Urinary bladder (tissue), 3 donors: ENCODE measurements at regions not wholly inside any gene's neighbourhood (a gene's known extent, or its start where the extent isn't known, plus 50 kb on each side); places are given as distances from the start of the nearest gene placed in this dataset.

ENCODE experiments used
- DNase-seq: peaks from one replicate; pipeline ENCODE4 v3.0.0-alpha.2; 2015; ENCODE audit errors: extremely low spot score
- H3K27ac ChIP-seq: one replicate; pipeline ENCODE4 v1.5.1; 2013; ENCODE audit warnings: low read depth, mild to moderate bottlenecking, moderate library complexity
- H3K36me3 ChIP-seq: one replicate; pipeline ENCODE4 v1.6.1; 2013; ENCODE audit warnings: mild to moderate bottlenecking, moderate library complexity; ENCODE audit not compliant: insufficient read depth
- H3K4me1 ChIP-seq: one replicate; pipeline ENCODE4 v1.6.1; 2013; ENCODE audit warnings: mild to moderate bottlenecking, moderate library complexity; ENCODE audit not compliant: insufficient read depth
- H3K4me3 ChIP-seq: one replicate; pipeline ENCODE4 v1.5.1; 2013; ENCODE audit warnings: low read depth, low read length
- WGBS: extraction: QIAGEN DNeasy Blood & Tissue Kit; methylation state at CpG from one replicate; pipeline ENCODE4 v1.1.7; 2013; 5-methylcytosine and 5-hydroxymethylcytosine counted together
- donor health status: healthy with polysubstance abuse.
- donor health status: healthy.

DNA sequence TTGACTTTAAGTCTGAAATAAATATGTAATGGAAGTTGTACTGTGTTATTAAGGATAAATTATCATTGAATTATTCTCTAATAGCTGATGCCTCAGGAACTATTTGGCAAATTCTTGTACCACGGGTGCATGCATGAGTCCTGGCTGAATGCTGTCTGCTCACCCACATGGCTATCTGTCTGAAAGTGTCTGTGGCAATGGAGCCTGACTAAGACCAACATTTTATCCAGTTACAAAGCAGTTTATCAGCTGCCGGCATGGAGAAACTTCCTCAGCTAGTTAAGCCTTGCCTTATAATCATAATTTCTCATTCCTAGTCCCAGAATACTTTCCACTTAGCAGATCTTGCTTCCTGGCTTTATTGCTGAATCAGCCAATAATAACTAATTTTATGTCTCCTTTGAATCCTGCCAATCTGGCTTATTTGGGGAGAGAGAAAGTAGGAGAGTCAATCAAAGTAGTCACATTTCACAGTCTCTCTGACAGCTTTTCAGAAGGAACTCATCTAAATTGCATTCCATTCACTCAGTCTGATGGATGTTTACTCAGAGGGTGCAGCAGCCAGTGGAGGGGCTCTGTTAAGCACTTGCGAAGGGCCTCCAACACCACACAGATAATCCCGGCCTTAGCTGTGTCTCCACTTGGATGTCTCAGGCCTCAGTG, 280.6 kb upstream of the CLEC14A start:
- H3K4me1 ChIP-seq: no peaks in the 10 kb centered on the region
- DNase-seq: no peak
- no peak overlapping the region for H3K27ac ChIP-seq
- WGBS: 47% methylated on average over 4 of the region's 4 CpGs
- H3K36me3 ChIP-seq: no peaks in the 10 kb centered on the region
- H3K4me3 ChIP-seq: no peak overlapping the region

DNA sequence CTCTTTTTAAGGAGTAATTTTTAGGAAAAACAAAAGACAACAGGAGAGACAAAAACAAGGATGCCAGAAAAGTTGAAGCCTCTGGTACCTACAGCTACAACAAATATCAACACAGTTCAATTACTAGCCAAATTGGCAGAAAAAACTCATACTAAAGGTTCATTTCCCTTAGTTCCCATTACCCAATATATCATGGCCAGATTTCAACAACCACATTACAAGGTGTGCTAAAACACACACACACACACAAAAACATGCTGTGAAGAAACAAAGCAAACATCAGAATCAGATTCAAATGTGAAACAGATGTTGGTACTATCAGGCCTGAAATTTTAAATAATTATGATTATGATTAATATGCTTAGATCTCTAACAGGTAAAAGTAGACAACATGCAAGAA, 272.7 kb upstream of the CLEC14A start:
- no peak overlapping the region for H3K27ac ChIP-seq
- H3K4me1 ChIP-seq: no peaks in the 10 kb centered on the region
- no peak for DNase-seq
- H3K36me3 ChIP-seq: no peaks in the 10 kb centered on the region
- no peak overlapping the region for H3K4me3 ChIP-seq

DNA sequence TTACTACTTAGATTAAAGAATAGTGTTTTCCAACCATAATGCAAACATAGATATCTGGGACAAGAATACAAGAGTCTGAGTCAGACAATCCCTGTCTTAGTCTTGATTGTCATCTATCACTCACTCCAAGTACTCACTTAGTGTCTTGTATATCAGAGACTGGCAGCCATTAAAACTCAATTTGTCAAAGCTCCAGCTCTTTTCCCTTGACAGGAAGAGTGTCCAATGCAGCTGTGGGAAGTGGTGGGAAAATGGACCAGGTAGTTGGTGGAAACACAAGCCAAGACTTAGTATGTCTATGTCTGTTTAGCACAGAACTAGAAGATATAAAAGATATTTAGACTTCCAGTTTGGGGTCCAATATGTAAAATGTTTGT, 271.6 kb upstream of the CLEC14A start:
- no peak for DNase-seq

DNA sequence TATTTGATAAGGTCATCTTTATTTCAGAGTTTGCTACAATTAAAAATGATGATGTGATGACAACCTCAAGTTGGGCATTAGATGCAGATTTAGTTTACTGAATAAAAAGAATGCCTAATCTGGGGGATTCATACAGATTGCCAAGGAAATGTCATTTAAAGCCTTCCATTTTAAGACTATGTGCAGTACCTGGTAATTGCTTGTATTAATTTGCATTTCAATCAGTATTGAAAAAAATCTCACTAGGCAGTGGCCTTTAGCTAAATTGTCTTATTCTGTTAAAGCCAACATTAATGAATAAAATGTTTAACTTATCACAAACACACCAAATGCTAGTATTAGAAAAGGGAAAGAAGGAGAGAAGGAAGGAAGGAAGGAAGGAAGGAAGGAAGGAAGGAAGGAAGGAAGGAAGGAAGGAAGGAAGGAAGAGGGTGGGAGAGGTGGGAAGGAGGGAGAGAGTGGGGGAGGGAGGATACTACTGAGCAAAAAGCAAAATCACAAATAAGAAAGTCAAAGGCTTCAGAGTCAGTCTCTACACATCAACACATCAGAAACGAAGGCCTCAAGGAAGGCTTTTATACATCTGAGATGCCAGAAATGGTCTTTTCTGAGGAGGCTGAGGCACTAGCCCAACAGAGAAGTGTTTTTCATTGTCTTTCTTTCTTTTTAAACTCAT, 271.1 kb upstream of the CLEC14A start:
- no peaks in the 10 kb centered on the region for H3K4me1 ChIP-seq

More for the DNA sequence above, 271.6 kb upstream of the CLEC14A start:
- no peaks in the 10 kb centered on the region for H3K4me1 ChIP-seq
- no peak overlapping the region for H3K27ac ChIP-seq
- no peaks in the 10 kb centered on the region for H3K36me3 ChIP-seq
- H3K4me3 ChIP-seq: no peak overlapping the region

DNA sequence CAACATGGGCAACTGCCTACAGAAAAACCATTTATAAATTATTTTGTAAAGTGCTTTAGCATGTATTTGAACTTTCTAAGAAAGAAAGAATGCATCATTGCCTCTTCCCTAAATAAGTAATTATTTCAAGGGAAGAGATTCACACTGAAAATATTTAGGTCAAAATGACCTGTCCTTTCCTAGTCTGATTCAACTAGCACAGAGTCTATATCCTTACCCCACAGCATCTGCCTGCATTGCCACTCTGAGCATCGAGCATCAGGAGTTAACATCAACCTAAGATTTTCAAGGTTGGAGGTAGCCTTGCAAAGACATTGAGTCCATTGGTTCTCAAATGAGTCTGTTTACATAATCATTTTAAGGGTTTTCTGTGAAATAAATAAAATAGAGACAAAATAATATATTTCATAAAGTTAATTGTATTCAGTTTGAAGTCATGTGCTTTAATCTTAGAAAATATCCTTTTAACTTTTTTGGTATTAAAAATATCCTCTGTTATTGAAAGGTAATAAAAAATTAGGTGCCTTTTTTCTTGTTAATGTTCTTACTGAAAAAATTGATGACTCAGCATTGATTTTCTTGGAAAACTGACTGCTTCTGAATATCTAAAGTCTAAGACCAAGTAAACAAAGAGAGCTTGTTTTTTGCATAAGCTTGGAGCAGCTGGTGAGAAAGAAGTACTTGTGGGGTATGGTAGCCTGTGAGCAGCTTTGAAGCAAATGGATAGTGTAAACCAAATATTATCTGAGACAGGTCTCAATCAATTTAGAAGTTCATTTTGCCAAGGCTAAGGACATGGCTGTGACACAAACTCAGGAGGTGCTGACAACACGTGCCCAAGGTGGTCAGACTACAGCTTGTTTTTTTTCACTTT, 269.0 kb upstream of the CLEC14A start:
- no peak overlapping the region for H3K4me3 ChIP-seq
- 69% methylated on average over 2 of the region's 2 CpGs for WGBS
- no peak for DNase-seq
- no peak overlapping the region for H3K27ac ChIP-seq
- H3K4me1 ChIP-seq: no peaks in the 10 kb centered on the region
- no peaks in the 10 kb centered on the region for H3K36me3 ChIP-seq

More for the DNA sequence above, 271.1 kb upstream of the CLEC14A start:
- no peak for DNase-seq
- no peaks in the 10 kb centered on the region for H3K36me3 ChIP-seq
- WGBS: 91% methylated on average over 1 of the region's 1 CpG
- no peak overlapping the region for H3K27ac ChIP-seq
- no peak overlapping the region for H3K4me3 ChIP-seq

DNA sequence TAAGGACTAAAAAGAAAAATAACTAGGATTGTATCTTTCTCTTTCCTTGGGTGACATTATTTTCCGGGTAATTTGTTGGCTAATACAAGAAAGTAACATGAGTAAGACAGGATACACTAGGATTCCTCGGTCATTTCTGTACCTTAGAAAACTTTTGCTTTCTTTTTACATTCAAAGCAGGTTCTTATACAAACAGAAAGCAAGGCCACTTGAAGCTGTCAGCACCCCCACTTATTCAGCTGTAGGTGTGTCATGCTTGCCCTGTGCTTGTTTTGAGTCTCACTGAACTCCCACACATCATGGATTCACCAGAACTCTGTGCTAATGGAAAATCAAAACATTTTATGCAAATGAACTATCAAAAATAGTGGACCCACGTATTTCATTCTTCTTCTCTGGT, 266.8 kb upstream of the CLEC14A start:
- WGBS: 78% methylated on average over 3 of the region's 3 CpGs
- Histone ChIP-seq H3K4me1 (no peaks in the 10 kb centered on the region), H3K4me3 (no peak overlapping the region), H3K27ac (no peak overlapping the region), H3K36me3 (no peaks in the 10 kb centered on the region)
- DNase-seq: no peak

DNA sequence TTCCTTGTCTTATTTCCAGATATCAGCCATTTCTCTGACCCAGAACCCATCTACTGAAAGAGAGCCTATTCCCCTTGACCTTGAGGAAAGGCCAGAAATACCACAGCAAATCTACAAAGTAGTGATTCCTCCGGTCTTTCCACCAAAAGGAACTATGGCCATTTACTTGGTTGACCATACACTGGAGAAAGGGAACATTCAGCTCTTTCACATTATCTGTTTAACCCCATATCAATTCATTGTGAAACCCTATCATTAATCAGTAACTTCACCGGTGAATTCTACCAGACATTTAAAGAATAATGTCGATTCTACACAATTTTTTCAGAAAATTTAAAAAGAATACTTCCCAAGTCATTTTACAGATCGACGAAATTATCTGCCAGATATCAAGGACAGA, 265.7 kb upstream of the CLEC14A start:
- H3K36me3 ChIP-seq: no peaks in the 10 kb centered on the region
- H3K27ac ChIP-seq: no peak overlapping the region
- no peak overlapping the region for H3K4me3 ChIP-seq
- WGBS: 93% methylated on average over 5 of the region's 5 CpGs
- no peak for DNase-seq
- no peaks in the 10 kb centered on the region for H3K4me1 ChIP-seq

DNA sequence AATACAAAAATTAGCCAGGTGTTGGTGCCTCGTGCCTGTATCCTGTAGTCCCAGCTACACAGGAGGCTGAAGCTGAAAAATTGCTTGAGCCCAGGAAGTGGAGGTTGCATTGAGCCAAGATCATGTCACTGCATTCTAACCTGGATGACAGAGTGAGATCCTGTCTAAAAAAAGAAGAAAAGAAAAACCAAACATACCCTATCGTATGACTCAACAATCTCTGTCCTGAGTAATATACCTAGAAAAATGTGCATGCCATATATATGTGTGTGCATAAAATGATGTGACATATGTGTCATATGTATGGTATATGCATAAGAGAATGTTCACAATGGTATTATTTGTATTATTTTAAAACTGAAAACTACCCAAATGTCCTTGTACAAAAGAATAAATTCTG, 261.5 kb upstream of the CLEC14A start:
- H3K4me3 ChIP-seq: no peak overlapping the region
- no peaks in the 10 kb centered on the region for H3K4me1 ChIP-seq
- H3K36me3 ChIP-seq: no peaks in the 10 kb centered on the region
- DNase-seq: no peak
- 86% methylated on average over 2 of the region's 2 CpGs for WGBS
- H3K27ac ChIP-seq: no peak overlapping the region

DNA sequence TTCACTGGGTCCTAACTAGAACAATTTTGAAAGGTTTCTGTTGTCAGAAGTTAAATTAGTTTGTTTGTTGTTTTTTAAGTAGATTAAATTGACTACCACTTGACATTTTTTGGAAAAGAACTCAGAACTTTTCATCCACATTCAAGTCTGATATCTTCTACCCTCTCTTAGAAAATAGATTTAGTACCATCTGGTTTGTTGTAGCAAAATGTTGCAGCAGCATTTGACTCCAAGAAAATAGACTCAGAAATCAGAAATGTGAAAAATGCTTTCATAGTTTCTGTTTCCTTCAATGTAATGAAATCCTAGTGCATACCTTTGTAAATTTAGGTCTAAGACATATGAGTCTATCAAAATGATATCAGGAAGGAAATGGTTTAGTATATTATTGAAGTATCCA, 256.3 kb upstream of the CLEC14A start:
- Histone ChIP-seq H3K36me3 (no peaks in the 10 kb centered on the region), H3K27ac (no peak overlapping the region), H3K4me3 (no peak overlapping the region), H3K4me1 (no peaks in the 10 kb centered on the region)
- no peak for DNase-seq

DNA sequence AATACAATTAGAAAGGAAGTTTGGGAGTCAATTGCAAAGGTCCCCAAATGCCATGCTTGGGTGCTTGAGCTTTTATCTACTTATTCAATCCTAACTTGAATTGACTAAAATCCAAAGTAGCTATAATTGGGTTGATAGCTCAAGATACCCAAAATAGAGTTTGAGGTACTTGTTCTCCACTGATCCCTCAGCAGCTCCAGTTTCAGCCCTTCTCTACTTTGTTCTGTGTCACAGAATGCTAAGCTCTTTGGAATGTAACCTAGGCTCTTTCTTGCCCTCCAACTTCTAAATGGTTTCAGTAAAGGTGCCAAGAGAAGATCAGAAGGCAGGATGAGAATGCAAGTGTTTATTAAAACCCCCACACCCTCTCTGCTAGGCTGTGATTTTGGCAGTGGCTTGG, 251.4 kb upstream of the CLEC14A start:
- Histone ChIP-seq H3K36me3 (no peaks in the 10 kb centered on the region), H3K4me3 (no peak overlapping the region), H3K4me1 (no peaks in the 10 kb centered on the region), H3K27ac (no peak overlapping the region)
- DNase-seq: no peak

DNA sequence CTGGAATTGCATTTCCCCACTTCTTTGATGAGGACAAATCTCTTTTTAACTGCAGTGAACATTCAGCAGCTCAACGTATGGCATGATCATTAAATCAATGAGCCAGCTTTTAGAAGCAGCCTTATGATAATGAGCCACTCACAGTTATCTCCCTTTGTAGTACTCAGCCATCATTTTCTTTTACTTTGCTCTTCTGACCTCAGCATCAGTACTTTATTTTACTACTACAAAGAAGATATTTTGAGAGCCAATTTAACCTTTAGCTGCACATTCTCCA, 250.0 kb upstream of the CLEC14A start:
- Histone ChIP-seq H3K36me3 (no peaks in the 10 kb centered on the region), H3K4me1 (no peaks in the 10 kb centered on the region), H3K27ac (no peak overlapping the region), H3K4me3 (no peak overlapping the region)
- no peak for DNase-seq
- 9% methylated on average over 1 of the region's 1 CpG for WGBS

DNA sequence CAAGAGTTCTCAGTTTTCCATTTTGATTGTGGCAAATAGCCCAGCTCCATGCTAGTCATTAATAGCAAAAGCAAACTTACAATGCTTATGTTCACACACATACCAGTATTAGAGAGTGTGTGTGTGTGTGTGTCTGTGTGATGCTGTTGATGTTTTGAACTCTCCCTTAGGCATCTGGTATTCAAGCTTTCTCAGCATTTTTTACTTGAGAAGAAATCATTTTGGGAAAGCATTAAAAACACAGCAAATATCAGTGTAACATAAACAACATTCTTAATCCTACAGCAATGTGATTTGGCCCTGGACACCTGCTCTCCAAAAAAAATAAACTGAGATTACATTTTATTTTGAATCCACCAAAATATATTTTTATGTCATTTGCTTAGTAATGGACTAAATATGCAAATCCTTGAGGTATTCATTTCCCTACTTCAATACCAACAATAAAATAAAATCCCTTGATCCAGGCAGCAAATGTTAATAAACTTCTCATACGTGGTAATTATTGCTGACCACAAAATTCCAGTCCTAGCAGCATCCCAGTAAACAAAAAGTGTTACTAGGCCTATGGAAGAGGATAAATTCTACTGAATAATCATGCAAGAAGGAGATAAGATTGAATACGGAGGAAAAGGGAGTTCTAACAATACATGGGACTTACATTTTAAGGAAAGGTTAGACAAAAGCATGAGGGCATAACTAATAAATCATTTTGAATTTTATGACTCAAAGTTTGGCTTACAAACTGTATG, 249.5 kb upstream of the CLEC14A start:
- Histone ChIP-seq H3K4me1 (no peaks in the 10 kb centered on the region), H3K4me3 (no peak overlapping the region), H3K27ac (no peak overlapping the region), H3K36me3 (no peaks in the 10 kb centered on the region)
- 19% methylated on average over 2 of the region's 2 CpGs for WGBS
- DNase-seq: no peak

DNA sequence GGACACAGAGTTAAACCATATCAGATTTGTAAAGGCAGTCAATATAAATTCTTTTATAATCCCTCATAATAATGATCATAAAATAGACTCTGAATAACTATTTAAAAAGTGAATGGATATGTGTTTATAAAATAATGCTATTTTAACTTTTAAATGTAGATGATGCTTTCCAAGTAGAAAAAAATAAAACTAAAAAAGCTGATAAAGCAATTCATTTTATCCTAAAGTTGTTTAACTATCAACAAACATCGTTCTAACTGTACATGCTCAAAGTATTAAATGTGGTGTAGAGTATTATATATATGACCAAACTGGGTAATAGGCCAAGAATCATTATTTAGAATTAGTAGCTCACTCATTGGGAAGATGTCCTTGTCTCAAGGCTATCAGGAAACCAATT, 248.3 kb upstream of the CLEC14A start:
- no peaks in the 10 kb centered on the region for H3K4me1 ChIP-seq
- WGBS: 54% methylated on average over 1 of the region's 1 CpG
- DNase-seq: no peak
- no peak overlapping the region for H3K4me3 ChIP-seq
- no peak overlapping the region for H3K27ac ChIP-seq
- no peaks in the 10 kb centered on the region for H3K36me3 ChIP-seq

DNA sequence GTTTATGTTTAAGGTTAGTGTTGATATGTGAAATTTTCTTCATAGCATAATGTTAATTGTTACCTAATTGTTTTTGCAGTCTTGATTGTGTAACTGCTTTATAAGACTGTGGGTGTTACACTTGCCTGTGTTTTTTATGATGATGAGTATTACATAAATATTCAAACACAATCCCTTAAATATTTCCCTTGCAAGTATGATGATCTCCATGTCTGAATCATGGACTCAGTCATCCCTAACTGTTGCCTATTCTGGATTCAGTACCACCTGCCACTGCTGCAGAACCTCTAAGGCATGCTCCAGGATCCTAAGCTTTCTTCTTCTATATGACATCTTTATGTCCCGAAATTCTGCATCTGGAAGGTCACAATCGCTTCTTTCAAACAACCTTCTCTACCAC, 246.3 kb upstream of the CLEC14A start:
- H3K4me1 ChIP-seq: no peaks in the 10 kb centered on the region
- WGBS: 85% methylated on average over 2 of the region's 2 CpGs
- H3K27ac ChIP-seq: no peak overlapping the region
- no peaks in the 10 kb centered on the region for H3K36me3 ChIP-seq
- no peak overlapping the region for H3K4me3 ChIP-seq
- no peak for DNase-seq
